ENCODE measurements at regions not wholly inside any gene's neighbourhood (a gene's known extent, or its start where the extent isn't known, plus 50 kb on each side); places are given as distances from the start of the nearest gene placed in this dataset.
"Not testable (repeated sequence)": the region's sequence is repeated elsewhere in the genome, so short reads cannot be mapped to it uniquely, and the experiment has no call there.

GRCh38 chr12:94010307-94010706 is 138.1 kb upstream of the PLXNC1 start:
- Histone ChIP-seq H3K27me3 (no peaks in the 10 kb centered on the region), H3K4me3 (no peak overlapping the region), H3K4me1 (no peaks in the 10 kb centered on the region), H3K9me3 (no peaks in the 10 kb centered on the region), H3K36me3 (no peaks in the 10 kb centered on the region), H3K27ac (no peak overlapping the region)
- TF ChIP-seq EP300 (IDR thresholded peaks at IDR 0.05) (no peak), POLR2A (IDR thresholded peaks at IDR 0.05) (no peak), POLR2AphosphoS5 (IDR thresholded peaks at IDR 0.05) (no peak), CTCF (IDR thresholded peaks at IDR 0.05) (no peak)
- intact Hi-C loops (cut with DNase I), result no loop called here
- WGBS, 2 donors, result 92 to 94% methylated on average over 3 of the region's 3 CpGs
- no peak for DNase-seq

GRCh38 chr12:94012071-94012470 is 136.3 kb upstream of the PLXNC1 start:
- intact Hi-C loops (cut with DNase I), result no loop called here
- Histone ChIP-seq H3K27ac (no peak overlapping the region), H3K36me3 (no peaks in the 10 kb centered on the region), H3K4me3 (no peak overlapping the region), H3K9me3 (peaks cover 0 to 5% (median 2%) of the 10 kb centered on the region in 4 donors), H3K4me1 (no peaks in the 10 kb centered on the region), H3K27me3 (no peaks in the 10 kb centered on the region)
- DNase-seq, result no peak
- 84 to 94% methylated on average over 2 of the region's 2 CpGs for WGBS, 2 donors
- no peak for TF ChIP-seq CTCF (IDR thresholded peaks at IDR 0.05)
- no peak for TF ChIP-seq POLR2AphosphoS5 (IDR thresholded peaks at IDR 0.05)
- no peak for TF ChIP-seq EP300 (IDR thresholded peaks at IDR 0.05)
- TF ChIP-seq POLR2A (IDR thresholded peaks at IDR 0.05), result no peak

GRCh38 chr12:94012590-94012989 is 135.8 kb upstream of the PLXNC1 start:
- 36 to 55% methylated on average over 1 of the region's 1 CpG for WGBS, 2 donors

GRCh38 chr12:94017247-94017646 is 131.1 kb upstream of the PLXNC1 start:
- DNase-seq; H3K4me1 ChIP-seq; H3K4me3 ChIP-seq; intact Hi-C loops (cut with DNase I); H3K27me3 ChIP-seq; H3K36me3 ChIP-seq; H3K27ac ChIP-seq: not testable (repeated sequence)
- H3K9me3 ChIP-seq, result peaks cover 0 to 11% (median 3%) of the 10 kb centered on the region in 4 donors
- WGBS, 2 donors, result 98% methylated on average over 2 of the region's 2 CpGs

More at GRCh38 chr12:94012590-94012989, 135.8 kb upstream of the PLXNC1 start:
- Histone ChIP-seq H3K4me1 (no peaks in the 10 kb centered on the region), H3K27ac (no peak overlapping the region), H3K4me3 (no peak overlapping the region), H3K36me3 (no peaks in the 10 kb centered on the region), H3K9me3 (peaks cover 0 to 8% (median 3%) of the 10 kb centered on the region in 4 donors), H3K27me3 (no peaks in the 10 kb centered on the region)
- TF ChIP-seq CTCF (IDR thresholded peaks at IDR 0.05) (no peak), EP300 (IDR thresholded peaks at IDR 0.05) (no peak), POLR2AphosphoS5 (IDR thresholded peaks at IDR 0.05) (no peak), POLR2A (IDR thresholded peaks at IDR 0.05) (no peak)
- DNase-seq, result no peak
- intact Hi-C loops (cut with DNase I), result no loop called here

GRCh38 chr12:94020335-94020734 is 128.0 kb upstream of the PLXNC1 start:
- WGBS, 2 donors, result 63 to 71% methylated on average over 1 of the region's 1 CpG
- TF ChIP-seq CTCF (IDR thresholded peaks at IDR 0.05), result no peak
- peak in 3 of 4 donors; percentile 40 to 55 (median 48) for TF ChIP-seq POLR2AphosphoS5 (IDR thresholded peaks at IDR 0.05)
- no peak for TF ChIP-seq EP300 (IDR thresholded peaks at IDR 0.05)

More at GRCh38 chr12:94020335-94020734, 128.0 kb upstream of the PLXNC1 start:
- Histone ChIP-seq H3K27ac (no peak overlapping the region), H3K36me3 (no peaks in the 10 kb centered on the region), H3K9me3 (peaks cover 0 to 12% (median 9%) of the 10 kb centered on the region in 4 donors), H3K27me3 (no peaks in the 10 kb centered on the region), H3K4me1 (peaks cover 0 to 5% (median 0%) of the 10 kb centered on the region in 4 donors), H3K4me3 (no peak overlapping the region)
- intact Hi-C loops (cut with DNase I), result no loop called here
- no peak for DNase-seq

All from sigmoid colon (tissue), 6 donors.